Naive thymus-derived CD4-positive, alpha-beta T cell (primary cell): ENCODE measurements at regions not wholly inside any gene's neighbourhood (a gene's known extent, or its start where the extent isn't known, plus 50 kb on each side); places are given as distances from the start of the nearest gene placed in this dataset.
A peak's percentile ranks its signal among the peaks of the same experiment; 100 is the strongest.
"Not testable (repeated sequence)": the region's sequence is repeated elsewhere in the genome, so short reads cannot be mapped to it uniquely, and the experiment has no call there.

Experiments
- ATAC-seq: fragments of 150-1000 bp; cut with Tn5 transposase; 2 replicates; pipeline ENCODE4 v1.10.0; 2021; ENCODE audit warnings: mild to moderate bottlenecking, moderate library complexity
- CTCF ChIA-PET: fragments of 350-600 bp; sonication (Branson Sonifier 250); formaldehyde crosslinking; loops from one replicate; lab custom pipeline; 2021; ENCODE audit warnings: antibody characterized with exemption; lab: Charles Lee
- POLR2A ChIA-PET: fragments of 350-600 bp; sonication (Branson Sonifier 250); formaldehyde crosslinking; loops from one replicate; lab custom pipeline; 2021; ENCODE audit warnings: antibody characterized with exemption, inconsistent platforms; lab: Charles Lee
- DNase-seq, 9 donors: peaks; one replicate each; pipeline versions ENCODE4 v3.0.0 to v3.0.0-alpha.2; 2020 to 2022; ENCODE audit warnings: mixed read lengths in 1 of 9
- H3K27ac ChIP-seq: one replicate; pipeline ENCODE4 v1.7.0; 2013; ENCODE audit warnings: mild to moderate bottlenecking, low read depth, low read length, moderate library complexity
- H3K27me3 ChIP-seq, 2 donors: one replicate each; pipeline ENCODE4 v1.7.0; 2013; ENCODE audit warnings: low read length in 2 of 2, mild to moderate bottlenecking in 2 of 2, moderate library complexity in 2 of 2; ENCODE audit not compliant: control insufficient read depth in 2 of 2, insufficient read depth in 2 of 2
- H3K36me3 ChIP-seq, 3 experiments: 1 replicate in 2 of 3; 2 replicates in 1 of 3; pipeline ENCODE4 v1.7.0; 2013; ENCODE audit warnings: low read length in 3 of 3, mild to moderate bottlenecking in 3 of 3, moderate library complexity in 1 of 3; ENCODE audit not compliant: insufficient read depth in 3 of 3, control insufficient read depth in 2 of 3
- H3K4me1 ChIP-seq, 2 donors: one replicate each; pipeline ENCODE4 v1.7.0; 2013; ENCODE audit warnings: low read length in 2 of 2, mild to moderate bottlenecking in 2 of 2, moderate library complexity in 1 of 2; ENCODE audit not compliant: control insufficient read depth in 2 of 2, insufficient read depth in 2 of 2
- H3K4me3 ChIP-seq: 2 replicates; pipeline ENCODE4 v1.7.0; 2013; ENCODE audit warnings: mild to moderate bottlenecking, low read length
- H3K9me3 ChIP-seq, 3 experiments: 1 replicate in 2 of 3; 2 replicates in 1 of 3; pipeline ENCODE4 v1.7.0; 2013; ENCODE audit warnings: low read length in 3 of 3; ENCODE audit not compliant: control insufficient read depth in 2 of 3
- H3K27ac Mint-ChIP-seq, 9 donors: one replicate each; pipeline ENCODE4 v1.8.0; 2020 to 2022; ENCODE audit warnings: mixed read lengths in 9 of 9, mild to moderate bottlenecking in 8 of 9, moderate library complexity in 5 of 9, inconsistent platforms in 2 of 9
- H3K27me3 Mint-ChIP-seq, 5 donors: one replicate each; pipeline ENCODE4 v1.8.0; 2021 to 2022; ENCODE audit warnings: mixed read lengths in 5 of 5, mild to moderate bottlenecking in 1 of 5
- H3K36me3 Mint-ChIP-seq, 5 donors: one replicate each; pipeline ENCODE4 v1.8.0; 2020 to 2022; ENCODE audit warnings: mixed read lengths in 5 of 5, mild to moderate bottlenecking in 3 of 5, inconsistent platforms in 1 of 5
- H3K4me1 Mint-ChIP-seq, 7 donors: one replicate each; pipeline ENCODE4 v1.8.0; 2020 to 2022; ENCODE audit warnings: mixed read lengths in 7 of 7, mild to moderate bottlenecking in 3 of 7, inconsistent platforms in 1 of 7
- H3K4me3 Mint-ChIP-seq, 10 donors: one replicate each; pipeline ENCODE4 v1.8.0; 2020 to 2022; ENCODE audit warnings: mild to moderate bottlenecking in 10 of 10, mixed read lengths in 10 of 10, moderate library complexity in 6 of 10, inconsistent platforms in 2 of 10
- H3K9me3 Mint-ChIP-seq, 11 donors: one replicate each; pipeline ENCODE4 v1.8.0; 2020 to 2022; ENCODE audit warnings: mixed read lengths in 11 of 11, mild to moderate bottlenecking in 4 of 11, inconsistent platforms in 1 of 11, moderate library complexity in 1 of 11
- intact Hi-C, 2 donors: fragments of 100-400 bp; cut with micrococcal nuclease; formaldehyde crosslinking; loops; one replicate each; pipeline ENCODE4 v1.15.1; 2023

DNA sequence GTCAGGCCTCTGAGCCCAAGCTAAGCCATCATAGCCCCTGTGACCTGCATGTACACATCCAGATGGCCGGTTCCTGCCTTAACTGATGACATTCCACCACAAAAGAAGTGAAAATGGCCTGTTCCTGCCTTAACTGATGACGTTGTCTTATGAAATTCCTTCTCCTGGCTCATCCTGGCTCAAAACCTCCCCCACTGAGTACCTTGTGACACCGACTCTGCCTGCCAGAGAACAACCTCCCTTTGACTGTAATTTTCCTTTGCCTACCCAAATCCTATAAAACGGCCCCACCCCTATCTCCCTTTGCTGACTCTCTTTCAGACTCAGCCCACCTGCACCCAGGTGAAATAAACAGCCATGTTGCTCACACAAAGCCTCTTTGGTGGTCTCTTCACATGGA is 77.7 kb upstream of the CCZ1B start:
- H3K4me3 Mint-ChIP-seq, ATAC-seq, H3K4me1 ChIP-seq, H3K27ac Mint-ChIP-seq, POLR2A ChIA-PET, H3K27me3 ChIP-seq, H3K36me3 ChIP-seq, H3K9me3 ChIP-seq, H3K9me3 Mint-ChIP-seq, CTCF ChIA-PET, H3K27ac ChIP-seq, H3K27me3 Mint-ChIP-seq, H3K4me1 Mint-ChIP-seq, H3K4me3 ChIP-seq, intact Hi-C loops, H3K36me3 Mint-ChIP-seq, DNase-seq: not testable (repeated sequence)

GRCh38 chr7:6917258-6917657 is 91.2 kb upstream of the CCZ1B start:
- ChIA-PET POLR2A (no interaction called here), CTCF (no interaction called here)
- no peaks in the 10 kb centered on the region for H3K4me1 Mint-ChIP-seq
- ATAC-seq (no peak), DNase-seq (no peak)
- H3K4me3 ChIP-seq, result no peak overlapping the region
- H3K27me3 Mint-ChIP-seq, result peaks cover 0 to 19% (median 0%) of the 10 kb centered on the region in 5 donors
- intact Hi-C loops, result no loop called here
- no peak overlapping the region for H3K27ac ChIP-seq
- H3K27ac Mint-ChIP-seq, result no peak overlapping the region
- no peaks in the 10 kb centered on the region for H3K36me3 ChIP-seq
- H3K9me3 Mint-ChIP-seq, result peaks cover 0 to 4% (median 0%) of the 10 kb centered on the region in 11 donors
- H3K4me3 Mint-ChIP-seq, result no peak overlapping the region
- H3K4me1 ChIP-seq, result no peaks in the 10 kb centered on the region
- no peaks in the 10 kb centered on the region for H3K27me3 ChIP-seq
- no peaks in the 10 kb centered on the region for H3K9me3 ChIP-seq
- H3K36me3 Mint-ChIP-seq, result no peaks in the 10 kb centered on the region

- CTCF ChIA-PET, POLR2A ChIA-PET, H3K27ac Mint-ChIP-seq, ATAC-seq, H3K27me3 ChIP-seq, H3K4me1 ChIP-seq, H3K9me3 Mint-ChIP-seq, H3K27ac ChIP-seq, H3K4me3 Mint-ChIP-seq, H3K36me3 ChIP-seq, H3K36me3 Mint-ChIP-seq, DNase-seq, H3K4me3 ChIP-seq, H3K4me1 Mint-ChIP-seq, H3K9me3 ChIP-seq, intact Hi-C loops: not testable (repeated sequence)
- H3K27me3 Mint-ChIP-seq, result peaks cover 0 to 19% (median 0%) of the 10 kb centered on the region in 5 donors
Measured at GRCh38 chr7:6919169-6919568, 93.1 kb upstream of the CCZ1B start.

DNA sequence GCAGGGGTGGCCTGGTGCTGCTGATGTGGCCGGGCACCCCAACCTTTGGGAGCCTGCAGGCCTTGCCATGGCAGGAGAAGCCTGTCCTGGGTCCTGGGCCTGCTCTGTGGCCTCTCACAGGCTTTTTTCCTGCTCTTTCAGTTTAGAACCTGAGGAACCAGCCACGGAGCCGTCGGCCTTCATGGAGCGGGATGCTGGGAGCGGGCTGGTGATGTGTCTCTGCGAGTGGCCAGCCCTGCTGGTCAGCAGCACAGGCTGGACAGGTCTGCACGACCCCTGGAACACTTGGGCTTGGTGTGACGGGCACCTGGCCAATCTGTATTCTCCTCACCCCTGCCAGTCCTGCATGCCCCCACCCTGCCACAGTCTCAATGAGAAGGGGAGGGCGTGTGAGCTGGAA is 98.4 kb upstream of the CCZ1B start:
- POLR2A ChIA-PET, H3K9me3 ChIP-seq, H3K36me3 Mint-ChIP-seq, H3K9me3 Mint-ChIP-seq, intact Hi-C loops, H3K27me3 Mint-ChIP-seq, H3K4me3 ChIP-seq, DNase-seq, H3K4me1 ChIP-seq, H3K27me3 ChIP-seq, H3K27ac Mint-ChIP-seq, H3K27ac ChIP-seq, CTCF ChIA-PET, H3K4me3 Mint-ChIP-seq, H3K4me1 Mint-ChIP-seq, ATAC-seq, H3K36me3 ChIP-seq: not testable (repeated sequence)

GRCh38 chr7:6926193-6927174 is 100.4 kb upstream of the CCZ1B start:
- H3K36me3 ChIP-seq, ATAC-seq, H3K4me3 Mint-ChIP-seq, H3K4me3 ChIP-seq, DNase-seq, H3K27me3 Mint-ChIP-seq, H3K9me3 ChIP-seq, CTCF ChIA-PET, H3K27ac ChIP-seq, H3K27me3 ChIP-seq, POLR2A ChIA-PET, intact Hi-C loops, H3K9me3 Mint-ChIP-seq, H3K4me1 ChIP-seq, H3K36me3 Mint-ChIP-seq: not testable (repeated sequence)
- Mint-ChIP-seq H3K4me1 (peaks cover 0 to 13% (median 9%) of the 10 kb centered on the region in 7 donors), H3K27ac (peak overlapping the region in 1 of 9 donors; percentile 33)

DNA sequence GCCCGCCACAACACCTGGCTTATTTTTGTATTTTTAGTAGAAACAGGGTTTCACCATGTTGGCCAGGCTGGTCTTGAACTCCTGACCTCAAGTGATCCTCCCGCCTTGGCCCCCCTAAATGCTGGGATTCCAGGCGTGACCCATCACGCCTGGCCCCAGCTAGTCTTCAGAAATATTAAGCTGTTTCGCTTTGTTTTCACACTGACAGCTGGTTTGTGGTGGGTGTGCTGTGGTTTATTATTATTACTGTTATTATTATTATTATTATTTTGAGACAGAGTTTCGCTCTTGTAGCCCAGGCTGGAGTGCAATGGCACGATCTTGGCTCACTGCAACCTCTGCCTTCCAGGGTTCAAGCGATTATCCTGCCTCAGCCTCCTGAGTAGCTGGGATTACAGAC is 101.6 kb upstream of the CCZ1B start:
- POLR2A ChIA-PET, H3K27me3 ChIP-seq, H3K4me3 ChIP-seq, CTCF ChIA-PET, H3K4me3 Mint-ChIP-seq, DNase-seq, H3K36me3 ChIP-seq, H3K27ac ChIP-seq, H3K9me3 Mint-ChIP-seq, H3K27ac Mint-ChIP-seq, intact Hi-C loops, H3K4me1 ChIP-seq, H3K36me3 Mint-ChIP-seq, ATAC-seq, H3K9me3 ChIP-seq, H3K27me3 Mint-ChIP-seq: not testable (repeated sequence)
- peaks cover 0 to 13% (median 9%) of the 10 kb centered on the region in 7 donors for H3K4me1 Mint-ChIP-seq

GRCh38 chr7:6929588-6929987 is 103.5 kb upstream of the CCZ1B start:
- POLR2A ChIA-PET, result interaction anchor here (0.6 kb wide), 1 partner anchor 649 kb away, joined by 11 read pairs; no protein-coding TSS in a partner anchor
- Mint-ChIP-seq H3K27ac (peak overlapping the region in 1 of 9 donors; percentile 76), H3K4me1 (peaks cover 0 to 13% (median 9%) of the 10 kb centered on the region in 7 donors), H3K4me3 (peak overlapping the region in 1 of 10 donors; percentile 26)
- H3K4me1 ChIP-seq, ATAC-seq, CTCF ChIA-PET, H3K27ac ChIP-seq, H3K27me3 Mint-ChIP-seq, H3K36me3 ChIP-seq, DNase-seq, H3K9me3 Mint-ChIP-seq, H3K4me3 ChIP-seq, H3K36me3 Mint-ChIP-seq, intact Hi-C loops, H3K27me3 ChIP-seq, H3K9me3 ChIP-seq: not testable (repeated sequence)
